Stimulated activated CD4-positive, alpha-beta T cell treated with anti-CD3 and anti-CD28 coated beads, TNF-alpha, amount 100 ng/mL, for 48 hours (primary cell): ENCODE measurements at regions not wholly inside any gene's neighbourhood (a gene's known extent, or its start where the extent isn't known, plus 50 kb on each side); places are given as distances from the start of the nearest gene placed in this dataset.
A peak's percentile ranks its signal among the peaks of the same experiment; 100 is the strongest.

Experiments
- DNase-seq, 3 donors: peaks; one replicate each; pipeline ENCODE4 v3.0.0-alpha.2; 2020; ENCODE audit warnings: low read depth in 3 of 3

DNA sequence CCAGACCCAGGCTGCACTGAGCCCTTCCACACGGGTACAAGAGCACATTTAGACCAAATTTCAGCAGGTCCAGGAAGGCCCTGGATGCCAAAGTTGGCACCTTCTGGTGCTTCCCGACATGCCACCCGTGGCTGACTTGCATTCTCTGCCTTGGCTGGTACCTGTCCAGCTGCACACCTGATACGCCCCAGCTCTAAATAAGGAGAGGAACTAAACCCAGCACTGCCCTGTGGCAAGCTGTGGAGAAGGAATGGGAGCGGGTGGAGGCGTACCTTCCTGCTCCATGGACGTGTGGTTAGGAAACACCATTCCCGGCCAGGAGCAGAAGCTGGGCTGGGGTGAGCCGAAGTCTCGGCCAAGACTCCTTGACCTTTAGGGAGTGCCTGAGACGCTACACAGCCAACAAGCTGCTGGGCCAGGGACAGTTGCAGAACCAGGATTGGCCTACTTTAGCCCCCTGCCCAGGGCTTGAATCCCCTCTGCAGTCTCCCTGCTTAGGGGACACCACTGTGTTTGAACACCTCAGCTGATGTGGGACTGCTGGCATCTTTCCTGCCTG is 86.5 kb upstream of the TAF1B start:
- DNase-seq: no peak

DNA sequence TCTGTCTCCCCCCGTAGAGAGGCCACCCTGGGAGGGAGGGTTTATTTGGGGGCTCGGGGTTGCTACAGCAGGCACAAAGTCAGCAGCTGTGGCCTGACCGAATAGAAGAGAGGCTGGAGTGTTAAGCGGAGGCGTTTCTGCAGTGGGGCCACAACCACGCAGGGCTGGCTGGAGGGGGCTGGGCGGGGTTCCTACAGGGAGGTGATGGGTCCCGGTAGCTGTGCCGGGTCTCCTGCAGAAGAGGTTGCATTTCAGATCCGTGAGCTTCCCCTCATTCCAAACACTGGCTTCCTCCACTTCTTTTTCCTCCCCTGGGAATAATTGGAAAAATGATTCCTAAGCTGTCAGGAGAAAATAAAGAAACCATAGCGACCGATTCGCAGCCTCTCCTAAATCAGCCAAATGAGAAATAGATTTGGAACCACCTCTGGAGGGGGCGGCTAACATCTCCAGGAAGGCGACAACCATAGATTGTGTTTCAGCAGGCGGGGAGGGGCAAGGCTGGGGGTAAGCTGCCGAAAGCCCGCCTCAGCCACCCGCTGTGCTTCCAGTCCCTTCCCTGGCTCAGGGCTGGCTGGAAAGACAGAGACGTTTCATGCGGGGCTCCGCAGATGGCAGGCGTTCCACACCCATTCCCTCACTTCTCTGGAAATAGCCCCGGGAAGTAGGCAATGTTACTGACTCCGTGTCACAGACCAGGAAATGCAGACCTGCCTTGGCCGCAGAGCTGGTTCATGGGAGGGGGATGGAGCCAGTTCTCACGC is 85.6 kb upstream of the TAF1B start:
- no peak for DNase-seq

DNA sequence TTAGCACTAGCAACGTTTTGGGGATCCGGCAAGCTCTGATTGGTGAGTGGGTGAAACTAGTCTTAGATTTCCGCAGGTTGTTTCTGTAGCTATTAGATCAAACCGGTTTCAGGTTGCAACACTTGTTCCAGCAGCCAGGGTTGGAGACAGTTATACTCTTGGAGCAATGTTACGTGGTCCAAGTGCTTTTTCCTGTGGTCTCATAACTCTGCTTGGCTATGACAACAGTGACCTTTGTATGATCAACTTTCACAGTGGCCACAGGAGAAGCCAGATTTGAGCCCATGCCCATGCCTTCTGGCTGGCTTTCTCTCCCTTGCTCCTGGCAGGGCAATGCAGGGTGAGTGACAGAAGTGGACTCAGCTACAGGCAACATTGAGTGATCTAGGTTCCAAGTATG is 84.5 kb upstream of the TAF1B start:
- no peak for DNase-seq

DNA sequence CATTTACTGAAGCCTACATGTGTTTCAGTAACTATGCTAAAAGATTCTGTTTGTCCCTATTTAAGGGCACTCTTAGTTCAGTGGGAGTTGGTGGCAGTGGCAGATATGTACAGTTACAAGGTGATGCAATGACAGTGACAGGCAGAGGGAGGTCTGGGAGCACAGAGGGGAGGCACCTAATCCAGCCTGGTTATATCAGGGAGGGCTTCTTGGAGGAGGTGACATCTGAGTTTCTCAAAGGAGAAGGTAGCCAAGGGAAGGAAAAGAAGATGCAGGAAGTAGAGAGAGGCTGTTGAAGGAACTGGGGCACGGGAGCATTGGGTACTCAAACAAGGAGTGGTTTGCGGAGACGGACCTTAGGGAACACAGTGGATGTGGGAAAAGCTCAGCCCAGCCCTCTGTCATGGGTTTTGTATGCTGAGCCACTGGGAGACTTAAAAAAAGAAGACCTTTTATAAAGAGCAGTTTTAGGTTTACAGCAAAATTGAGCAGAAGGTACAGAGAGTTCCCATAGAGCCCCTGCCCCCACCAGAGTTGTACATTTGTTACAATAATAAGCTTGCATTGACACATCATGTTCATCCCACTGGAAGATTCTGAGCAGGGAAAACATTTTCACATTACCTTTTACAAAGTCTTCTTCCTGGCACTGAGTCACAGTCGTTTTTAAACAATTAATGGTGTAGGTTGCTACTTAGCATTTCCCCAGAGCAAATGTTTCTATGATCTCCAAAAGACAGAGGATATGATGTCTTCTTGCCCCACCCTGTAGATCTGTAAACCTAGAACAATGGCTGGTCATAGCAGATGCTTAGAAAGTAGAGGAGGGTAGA is 83.0 kb upstream of the TAF1B start:
- no peak for DNase-seq

DNA sequence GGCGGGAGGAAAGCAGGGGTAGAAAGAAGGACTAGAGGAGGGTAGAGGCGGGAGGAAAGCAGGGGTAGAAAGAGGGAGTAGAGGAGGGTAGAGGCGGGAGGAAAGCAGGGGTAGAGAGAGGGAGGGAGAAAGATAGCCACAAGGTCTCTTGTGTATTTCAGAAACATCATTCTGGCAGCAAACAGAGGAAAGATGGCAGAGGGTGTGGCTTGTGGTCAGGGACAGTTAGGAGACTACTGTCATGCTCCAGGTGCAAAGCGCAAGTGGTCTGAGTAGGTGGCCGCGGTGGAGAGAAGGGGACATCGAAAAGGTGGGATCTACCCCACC is 82.4 kb upstream of the TAF1B start:
- no peak for DNase-seq

DNA sequence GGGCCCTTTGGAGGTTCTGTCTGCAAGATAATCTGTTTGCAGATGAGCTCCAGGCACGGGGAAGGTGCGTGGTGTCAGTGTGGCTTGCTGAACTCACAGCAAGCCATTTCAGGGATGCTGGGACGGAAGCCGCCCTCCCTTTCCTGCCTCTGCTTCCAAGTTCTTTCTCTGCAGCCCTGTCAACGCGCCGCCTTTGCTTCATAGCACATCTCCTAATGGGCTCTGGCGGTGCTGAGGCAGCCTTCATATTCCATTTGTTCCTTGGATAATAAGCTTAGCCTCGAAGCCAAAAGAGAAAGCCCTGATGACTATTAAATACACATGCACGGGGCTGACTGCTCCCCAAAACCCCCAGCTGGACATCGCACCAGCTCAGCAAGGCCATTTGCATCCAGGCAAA is 81.7 kb upstream of the TAF1B start:
- no peak for DNase-seq

DNA sequence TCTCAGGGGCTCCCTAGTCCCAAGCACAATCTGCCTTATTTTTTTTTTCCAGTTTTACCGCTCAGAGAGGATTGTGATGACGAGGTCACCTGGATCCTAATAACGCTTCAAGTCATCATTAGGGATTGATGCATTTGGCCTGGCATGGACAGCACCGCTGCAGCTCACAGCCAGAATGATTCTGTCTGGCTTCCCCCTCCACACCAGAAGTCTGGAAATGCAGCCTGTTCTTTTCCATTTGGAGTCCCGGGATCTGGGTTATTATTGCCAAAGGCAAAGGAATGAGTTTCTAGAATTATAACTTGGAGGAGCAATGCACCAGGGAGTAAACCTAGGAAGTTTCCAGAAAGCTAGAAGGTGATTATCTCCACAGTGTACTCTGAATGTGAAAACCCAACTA is 81.1 kb upstream of the TAF1B start:
- no peak for DNase-seq

DNA sequence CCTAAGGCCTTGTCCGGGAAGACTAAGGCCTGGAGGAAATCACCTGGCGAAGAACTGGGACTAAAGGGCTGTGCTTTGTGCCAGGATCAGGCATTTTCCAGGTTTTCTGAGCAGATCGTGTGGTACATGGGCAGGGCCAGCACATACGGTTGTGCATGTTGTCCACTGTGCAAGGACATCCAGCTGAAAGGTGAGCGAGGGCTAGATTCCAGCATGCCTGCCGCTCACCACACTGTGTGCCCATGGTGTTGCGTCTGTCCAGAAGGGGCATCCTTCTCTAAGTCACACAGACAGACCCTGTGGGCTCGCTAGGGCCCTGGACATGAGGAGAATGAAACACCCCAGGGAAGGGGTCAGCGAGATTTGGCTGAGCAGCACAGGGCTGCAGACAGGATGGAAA is 80.3 kb upstream of the TAF1B start:
- DNase-seq: no peak

DNA sequence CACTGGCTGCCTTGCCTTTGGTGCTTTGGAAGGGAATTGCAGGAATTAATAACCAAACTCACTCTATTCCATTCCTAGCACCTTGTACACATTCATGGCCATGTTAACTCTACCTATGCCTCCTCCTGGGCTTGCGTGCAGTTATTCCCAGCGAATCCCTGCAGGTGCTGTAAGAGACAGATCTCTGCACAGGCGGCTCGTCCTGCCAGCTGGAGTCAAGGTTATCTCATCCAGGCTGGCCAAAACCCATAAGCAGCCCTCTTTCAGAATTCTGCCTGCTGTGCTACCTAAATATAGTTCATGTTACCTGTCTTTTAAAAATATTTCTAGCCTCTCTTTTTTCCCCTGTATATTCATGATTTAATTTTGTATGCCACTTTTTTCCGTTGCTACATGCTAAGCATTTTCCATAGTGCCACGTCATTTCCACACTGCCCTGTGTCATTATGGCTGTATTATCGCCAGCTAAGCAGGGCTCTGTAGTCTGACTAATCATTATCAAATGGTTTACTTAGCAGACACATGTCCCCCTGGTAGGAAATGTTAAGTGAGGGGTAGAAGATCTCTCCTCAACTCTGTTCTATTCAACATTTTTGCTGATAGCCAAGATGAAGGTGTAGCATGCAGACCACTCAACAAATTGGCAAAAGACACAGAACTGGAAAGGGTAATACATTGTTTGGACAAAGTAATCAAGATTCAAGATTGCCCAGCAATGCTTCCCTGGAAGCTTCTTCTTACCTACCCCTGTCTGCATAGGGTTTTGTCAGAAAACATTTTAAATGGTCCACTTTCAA is 79.7 kb upstream of the TAF1B start:
- DNase-seq: no peak

DNA sequence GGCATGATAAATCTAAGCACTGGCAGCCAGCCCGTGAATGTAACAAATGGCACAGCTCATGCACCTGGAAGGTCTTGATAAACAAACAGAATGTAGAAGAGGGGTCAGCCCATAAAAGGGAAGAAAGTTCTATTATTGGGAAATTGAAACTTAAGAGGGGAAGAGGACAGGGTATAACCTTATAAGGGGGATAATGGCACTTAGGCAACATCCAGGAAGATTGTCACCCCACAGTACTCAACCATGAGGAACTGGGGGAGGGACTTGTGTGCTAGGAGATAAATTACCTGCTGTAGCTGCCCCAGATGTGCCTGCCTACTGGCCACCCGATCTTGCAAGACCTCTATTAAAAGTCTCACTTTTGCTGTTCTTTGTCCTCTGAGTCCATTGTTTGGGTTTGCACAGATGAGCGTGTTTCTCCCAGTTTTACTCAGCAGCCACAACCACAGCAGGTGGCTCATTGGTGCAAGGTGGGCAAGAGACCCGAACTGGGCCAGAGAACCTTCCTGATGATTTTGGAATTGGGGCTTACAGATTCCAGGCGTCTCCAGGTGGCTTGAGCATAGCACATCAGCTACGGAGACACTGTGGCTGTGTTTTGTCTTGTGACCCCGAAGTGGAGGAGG is 79.0 kb upstream of the TAF1B start:
- no peak for DNase-seq

DNA sequence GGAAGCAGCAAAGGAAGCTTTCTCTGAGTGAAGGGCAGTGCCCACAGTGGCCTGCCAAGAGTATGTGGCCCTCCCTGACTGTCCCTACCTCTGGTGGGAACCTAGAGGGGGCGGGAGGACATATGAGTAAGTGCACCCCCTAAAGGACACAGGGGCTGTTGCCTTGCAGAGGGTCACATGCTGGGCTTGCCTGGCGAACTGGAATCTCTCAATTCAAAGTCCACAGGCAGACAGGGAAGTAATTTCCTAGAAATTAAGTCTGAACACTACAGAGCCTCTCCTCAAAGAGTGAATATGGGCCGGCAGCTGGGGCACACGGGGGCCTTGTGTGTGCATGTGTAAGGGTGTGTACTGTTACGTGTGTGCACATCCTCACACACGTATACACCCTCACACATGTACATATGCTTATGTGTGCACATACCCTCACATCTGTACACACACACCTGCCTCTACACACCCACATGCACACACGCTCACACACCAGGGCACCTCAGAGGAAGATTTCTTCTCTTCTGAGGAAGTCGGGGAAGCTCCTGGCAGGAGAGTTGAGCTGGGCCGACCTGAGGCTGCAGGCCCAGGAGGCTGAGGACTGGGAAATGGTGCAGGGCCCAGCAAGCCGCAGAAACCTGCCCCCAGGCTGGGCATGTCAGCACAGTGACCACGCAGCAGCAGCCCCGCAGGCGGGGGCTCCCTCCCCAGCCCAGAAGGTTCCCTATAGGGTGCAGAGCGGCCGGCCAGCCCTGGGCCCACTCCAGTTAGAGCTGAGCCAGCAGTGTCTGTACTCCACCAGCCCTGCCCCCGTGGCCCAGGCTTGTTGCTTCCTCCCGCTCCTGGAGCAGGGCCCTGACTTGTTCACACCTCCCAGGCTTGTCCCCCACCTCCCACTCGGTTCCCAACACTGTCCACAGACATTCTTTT is 77.4 kb upstream of the TAF1B start:
- no peak for DNase-seq

DNA sequence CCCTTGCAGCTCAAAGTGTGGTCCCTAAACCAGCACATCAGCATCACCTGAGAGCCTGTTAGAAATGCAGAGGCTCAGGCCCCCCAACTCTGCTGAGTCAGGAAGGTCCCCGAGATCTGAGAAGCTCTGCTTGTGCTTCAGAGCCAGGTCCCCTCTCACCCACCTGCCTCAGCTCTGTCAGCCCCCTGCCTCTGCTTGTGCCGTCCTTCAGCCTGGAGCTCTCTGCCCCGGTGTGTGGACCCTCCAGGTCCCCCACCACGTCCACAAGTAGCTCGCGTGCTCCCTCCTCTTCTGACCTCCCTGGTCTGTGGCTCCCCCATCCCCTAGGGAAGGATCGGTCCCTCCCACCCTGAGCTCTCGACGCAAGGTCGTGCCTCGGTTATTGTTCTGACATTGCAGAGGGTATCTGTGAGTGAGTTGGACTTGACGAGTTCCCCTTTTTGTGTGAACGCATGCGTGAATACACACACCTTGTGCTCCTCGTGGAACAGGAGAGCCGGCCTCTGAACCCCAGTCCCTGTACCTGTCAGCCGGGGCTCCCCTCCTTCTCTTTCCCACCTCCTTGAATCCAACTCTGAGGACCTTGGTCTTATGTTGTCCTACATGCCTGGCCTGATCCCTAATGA is 75.5 kb upstream of the TAF1B start:
- no peak for DNase-seq

DNA sequence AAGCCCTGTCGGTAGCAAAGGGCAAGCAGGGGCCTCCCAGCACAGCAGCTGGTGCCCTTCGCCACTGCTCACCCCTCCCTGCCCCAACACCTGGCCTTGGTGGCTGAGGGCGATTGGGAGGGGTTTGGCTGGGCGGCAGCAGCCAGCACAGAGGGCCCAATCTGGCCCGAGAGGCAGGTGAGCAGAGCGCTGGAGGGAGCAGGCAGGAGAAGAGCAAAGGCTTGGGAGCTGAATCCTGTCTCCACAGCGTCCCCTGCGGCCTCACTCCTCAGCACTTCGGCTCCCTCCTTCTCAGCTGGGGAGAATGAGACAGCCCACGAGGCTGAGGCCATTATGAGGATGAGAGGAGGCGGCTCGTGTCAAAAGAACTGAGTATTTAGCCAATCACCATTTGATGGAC is 74.9 kb upstream of the TAF1B start:
- no peak for DNase-seq

DNA sequence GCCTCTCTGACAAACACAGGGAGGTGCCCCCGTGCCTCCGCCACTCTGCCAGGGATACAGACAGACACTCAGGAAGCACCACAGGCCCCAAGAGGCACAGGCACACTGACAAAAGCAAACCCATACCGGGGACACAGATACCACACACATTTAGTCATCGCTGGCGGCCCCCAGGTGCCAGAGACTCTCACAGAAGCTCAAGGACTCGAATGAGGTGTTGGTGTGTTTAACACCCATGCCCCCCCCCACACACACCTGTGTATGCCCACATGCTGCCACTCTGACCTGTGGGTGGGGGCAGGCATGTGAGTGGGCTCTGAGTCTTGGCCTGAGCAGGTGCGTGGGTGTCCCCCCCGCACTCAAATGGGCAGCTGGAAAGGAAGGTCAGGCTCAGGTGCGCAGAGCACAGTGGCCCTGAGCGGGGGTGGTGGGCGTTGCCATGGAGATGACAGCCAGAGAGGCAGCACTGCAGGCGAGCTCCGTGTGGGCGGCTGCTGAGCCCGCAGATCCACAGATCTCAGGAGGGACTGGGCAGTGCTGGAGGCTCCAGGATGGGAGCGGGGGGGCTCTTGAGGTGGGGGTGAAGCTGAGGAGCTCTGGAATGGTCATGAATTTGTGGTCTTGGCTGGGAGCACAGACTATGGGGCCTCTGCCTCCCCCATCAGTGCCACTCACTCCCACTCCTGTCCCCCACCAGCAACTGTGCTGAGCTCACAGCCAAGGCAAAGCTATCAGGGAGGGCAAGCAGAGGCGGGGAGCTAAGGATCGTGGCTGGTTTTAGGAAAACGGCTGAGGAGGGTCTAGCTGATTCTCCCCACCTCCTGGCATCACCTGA is 73.9 kb upstream of the TAF1B start:
- peak in 1 of 3 donors; percentile 42 for DNase-seq

DNA sequence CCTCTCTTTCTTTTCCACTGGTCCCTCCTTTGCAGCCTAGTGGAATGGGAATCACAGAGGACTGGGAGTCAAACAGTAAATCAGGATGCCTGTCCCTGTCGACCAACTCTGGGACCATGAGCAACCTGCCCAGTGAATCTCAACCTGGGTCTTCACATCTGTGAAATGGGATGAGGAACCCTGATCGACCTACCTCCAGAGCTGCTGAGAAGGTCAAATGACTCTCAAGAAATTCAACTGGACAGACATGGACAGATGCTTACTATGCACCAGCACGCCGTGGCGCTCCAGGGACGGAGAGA is 73.3 kb upstream of the TAF1B start:
- no peak for DNase-seq

DNA sequence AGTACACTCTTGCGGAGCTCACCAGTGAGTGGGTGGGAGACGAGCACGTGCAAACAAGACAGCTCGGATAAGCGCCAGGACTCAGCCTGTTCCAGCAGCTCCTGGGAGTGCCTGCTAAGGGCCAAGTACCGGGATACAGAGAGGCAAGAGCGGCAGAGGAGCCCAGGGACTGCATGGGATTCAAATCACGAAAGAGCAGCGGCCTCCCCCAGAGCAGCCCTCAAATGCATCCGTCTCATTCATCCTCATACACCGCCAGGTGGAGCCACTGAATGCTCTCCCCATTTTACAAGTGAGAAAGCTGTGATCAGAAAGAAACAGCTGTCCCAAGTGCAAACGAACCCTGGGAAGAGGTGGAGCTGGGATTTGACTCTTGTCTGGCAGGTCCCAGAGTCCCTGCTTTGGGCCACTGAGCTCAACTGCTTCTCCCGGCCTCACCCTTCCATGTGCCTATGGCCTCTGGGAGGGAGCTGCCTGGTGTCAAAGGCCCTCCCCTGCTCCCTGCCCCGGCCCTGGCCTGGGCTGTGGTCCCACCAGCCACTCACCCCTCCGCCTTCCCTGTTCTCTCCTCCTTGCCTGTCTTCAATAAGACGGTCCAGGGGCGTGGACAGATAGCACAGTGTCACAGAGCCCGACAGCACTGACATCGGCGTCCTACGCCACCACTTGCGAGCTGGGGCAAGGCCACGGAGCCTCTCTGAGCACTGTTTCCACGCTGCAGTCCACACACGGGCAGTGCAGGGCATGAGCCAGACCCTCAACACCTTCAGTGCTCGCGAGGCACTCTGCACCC is 72.8 kb upstream of the TAF1B start:
- DNase-seq: peak in 1 of 3 donors; percentile 51

DNA sequence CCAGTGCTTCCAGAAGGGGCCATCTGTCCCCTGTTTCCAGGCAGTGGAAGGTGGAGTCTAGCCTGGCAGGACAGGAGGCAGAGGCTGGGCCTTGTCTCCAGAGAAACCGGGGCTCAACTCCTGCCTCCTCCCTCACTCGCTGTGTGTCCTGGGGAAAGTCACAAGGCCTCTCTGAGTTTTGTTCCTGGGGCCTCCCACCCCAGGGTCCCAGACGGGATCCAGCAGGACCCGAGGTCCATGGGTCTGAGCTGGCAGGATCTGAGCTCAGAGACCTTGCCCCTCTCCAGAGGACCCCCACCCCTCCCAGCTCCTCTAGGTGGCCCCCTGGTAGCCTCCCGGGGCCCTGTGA is 72.2 kb upstream of the TAF1B start:
- DNase-seq: no peak

DNA sequence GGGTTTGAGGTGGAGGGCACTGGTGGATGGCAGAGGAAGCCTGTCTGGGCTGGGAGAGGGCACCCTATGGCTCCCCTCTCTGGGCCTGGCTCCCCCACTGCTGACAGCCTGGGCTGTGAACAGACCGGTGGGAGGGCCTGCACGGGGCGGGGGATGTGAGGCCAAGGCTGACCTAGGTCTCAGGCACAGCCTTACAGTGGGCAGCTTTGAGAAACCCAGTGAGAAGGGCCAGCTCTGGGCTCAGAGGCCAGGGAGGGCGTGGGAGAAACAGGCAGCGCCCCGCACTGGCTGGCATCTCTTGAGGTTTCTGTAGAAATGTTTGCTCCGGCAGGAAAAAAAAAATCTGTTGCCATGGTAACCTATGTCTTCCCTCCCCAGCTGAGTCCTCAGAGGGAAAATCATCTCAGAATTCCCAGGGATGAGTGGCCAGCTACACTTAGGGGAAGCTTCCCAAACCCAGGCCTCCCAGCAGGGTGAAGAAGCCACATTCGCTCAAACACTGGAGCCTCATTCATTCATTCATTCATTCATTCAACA is 71.7 kb upstream of the TAF1B start:
- DNase-seq: no peak
